Adrenal gland (tissue), 9 donors: ENCODE measurements at regions not wholly inside any gene's neighbourhood (a gene's known extent, or its start where the extent isn't known, plus 50 kb on each side); places are given as distances from the start of the nearest gene placed in this dataset.
A peak's percentile ranks its signal among the peaks of the same experiment; 100 is the strongest.

ENCODE experiments used
- DNase-seq, 7 donors: peaks; one replicate each; pipeline ENCODE4 v3.0.0-alpha.2; 2019 to 2020
- H3K27ac ChIP-seq, 5 donors: fragments of 200-600 bp; sonication (generic) in 4 of 5; 1 replicate in 3 of 5; 2 replicates in 2 of 5; pipeline versions ENCODE4 v1.5.1 to v1.8.0; 2016 to 2020; ENCODE audit warnings: mild to moderate bottlenecking in 1 of 5
- H3K27me3 ChIP-seq: fragments of 200-600 bp; 2 replicates; pipeline ENCODE4 v1.8.0; 2021
- H3K36me3 ChIP-seq, 2 donors: fragments of 200-600 bp; replicated peaks in 1 of 2; 1 replicate in 1 of 2; 2 replicates in 1 of 2; pipeline versions ENCODE4 v1.5.1 to v1.8.0; 2018 to 2022
- H3K4me1 ChIP-seq, 2 donors: fragments of 200-600 bp; replicated peaks in 1 of 2; 1 replicate in 1 of 2; 2 replicates in 1 of 2; pipeline versions ENCODE4 v1.5.1 to v1.8.0; 2018 to 2021
- H3K4me3 ChIP-seq, 4 donors: fragments of 200-600 bp; sonication (generic) in 3 of 4; one replicate each; pipeline ENCODE4 v1.5.1; 2016 to 2018
- H3K9me3 ChIP-seq, 3 donors: fragments of 200-600 bp; sonication (generic) in 1 of 3; replicated peaks in 1 of 3; 1 replicate in 2 of 3; 2 replicates in 1 of 3; pipeline versions ENCODE4 v1.5.1 to v1.8.0; 2016 to 2021
- CTCF ChIP-seq, 6 experiments: fragments of 450-650 bp in 4 of 6; fragments of 200-600 bp in 2 of 6; sonication (generic) in 1 of 6; IDR thresholded peaks; 1 replicate in 5 of 6; 2 replicates in 1 of 6; pipeline versions ENCODE4 v1.5.1 to v1.8.0; 2016 to 2021; ENCODE audit warnings: antibody characterized with exemption in 6 of 6, mild to moderate bottlenecking in 2 of 6, moderate library complexity in 1 of 6
- POLR2A ChIP-seq, 2 donors: fragments of 450-650 bp; IDR thresholded peaks; one replicate each; pipeline ENCODE4 v1.6.1; 2017; ENCODE audit warnings: antibody characterized with exemption in 2 of 2, mild to moderate bottlenecking in 2 of 2, moderate library complexity in 1 of 2
- WGBS, 4 donors: extraction: QIAGEN DNeasy Blood & Tissue Kit in 2 of 4; methylation state at CpG; one replicate each; pipeline versions ENCODE4 v1.1.5 to v1.1.7; 2013 to 2017; 5-methylcytosine and 5-hydroxymethylcytosine counted together
- intact Hi-C, 2 donors: fragments of 100-400 bp; cut with DNase I; formaldehyde crosslinking; loops; one replicate each; pipeline versions ENCODE4 v1.14.1 to v1.15.0; 2022 to 2023
- donor health status: healthy with polysubstance abuse.
- donor health status: Bipolar disorder and iron deficiency.
- donor health status: DM: yes; HTN: yes; CAD: no.
- donor health status: DM: no; HTN: no; CAD: no.
- donor health status: DM: no; HTN: no; CAD: no.

- DNase-seq, result peak in 1 of 7 donors; percentile 8
- no peaks in the 10 kb centered on the region for H3K9me3 ChIP-seq
- no peaks in the 10 kb centered on the region for H3K27me3 ChIP-seq
- H3K27ac ChIP-seq, result no peak overlapping the region
- no peaks in the 10 kb centered on the region for H3K4me1 ChIP-seq
- intact Hi-C loops, result no loop called here
- WGBS, 4 donors, result 78 to 89% (median 84%) methylated on average over 15 to 25 of the region's 25 CpGs
- H3K36me3 ChIP-seq, result no peaks in the 10 kb centered on the region
- H3K4me3 ChIP-seq, result no peak overlapping the region
- TF ChIP-seq CTCF (IDR thresholded peaks at IDR 0.05) (no peak), POLR2A (IDR thresholded peaks at IDR 0.05) (no peak)
Measured at GRCh38 chr6:170223718-170224693, 66.9 kb downstream of the DLL1 start.

- DNase-seq, result peak in 2 of 7 donors; percentile 11 to 24
- intact Hi-C loops, result no loop called here
- Histone ChIP-seq H3K4me3 (no peak overlapping the region), H3K27me3 (no peaks in the 10 kb centered on the region), H3K9me3 (no peaks in the 10 kb centered on the region), H3K4me1 (no peaks in the 10 kb centered on the region), H3K27ac (no peak overlapping the region), H3K36me3 (no peaks in the 10 kb centered on the region)
- TF ChIP-seq CTCF (IDR thresholded peaks at IDR 0.05) (no peak), POLR2A (IDR thresholded peaks at IDR 0.05) (no peak)
- 70 to 71% (median 71%) methylated on average over 25 to 32 of the region's 32 CpGs for WGBS, 4 donors
Measured at GRCh38 chr6:170222498-170223471, 68.1 kb downstream of the DLL1 start.

GRCh38 chr6:170221753-170222400, 69.0 kb downstream of the DLL1 start:
- no peaks in the 10 kb centered on the region for H3K9me3 ChIP-seq
- H3K27ac ChIP-seq, result no peak overlapping the region
- DNase-seq, result peak in 3 of 7 donors; percentile 7 to 41 (median 12)
- H3K27me3 ChIP-seq, result no peaks in the 10 kb centered on the region
- intact Hi-C loops, result no loop called here
- no peaks in the 10 kb centered on the region for H3K4me1 ChIP-seq
- TF ChIP-seq POLR2A (IDR thresholded peaks at IDR 0.05) (no peak), CTCF (IDR thresholded peaks at IDR 0.05) (no peak)
- no peaks in the 10 kb centered on the region for H3K36me3 ChIP-seq
- H3K4me3 ChIP-seq, result no peak overlapping the region
- WGBS, 4 donors, result 80 to 84% (median 81%) methylated on average over 18 to 29 of the region's 29 CpGs
